ENCODE measurements at regions not wholly inside any gene's neighbourhood (a gene's known extent, or its start where the extent isn't known, plus 50 kb on each side); places are given as distances from the start of the nearest gene placed in this dataset.

DNA sequence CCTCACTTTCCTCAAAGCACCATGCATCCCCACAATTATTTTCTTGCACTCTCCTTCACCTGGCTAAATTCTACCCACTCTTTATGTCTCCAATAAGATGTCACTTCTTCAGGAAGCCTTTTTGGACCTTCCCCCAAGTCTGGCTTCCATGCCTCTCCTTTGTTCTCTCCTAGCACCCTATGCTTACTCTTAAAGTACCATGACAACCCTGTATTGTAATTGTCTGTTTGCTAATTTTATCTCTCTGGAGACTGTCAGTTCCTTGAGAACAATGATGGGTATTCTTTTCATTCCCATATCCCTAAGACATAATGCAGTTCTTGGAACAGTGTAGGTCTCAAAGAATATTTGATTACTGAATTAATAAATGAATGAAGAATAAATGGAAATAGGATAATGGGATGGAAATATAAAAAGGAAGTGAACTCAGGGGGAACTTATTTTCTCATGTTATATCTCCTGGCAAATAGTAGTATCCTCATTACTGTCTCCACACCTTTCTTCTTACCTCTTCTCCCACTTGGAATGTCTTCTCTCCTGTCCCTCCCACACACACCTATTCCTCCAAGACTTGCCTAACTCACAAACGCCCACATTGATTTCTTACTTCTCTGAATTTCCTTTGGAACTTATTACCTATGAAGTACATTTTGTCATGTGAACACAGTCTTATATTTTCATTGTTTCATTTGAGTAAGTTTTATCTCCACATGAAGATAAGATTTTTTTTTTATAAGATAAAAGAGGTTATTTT lies 499.1 kb downstream of the NFIB start:
- H2AFZ ChIP-seq (ENCODE audit: low read depth, low read length), result no peak overlapping the region
- in situ Hi-C loops (cut with MboI) (no loop called here), intact Hi-C loops (cut with micrococcal nuclease) (no loop called here)
- no peaks in the 10 kb centered on the region for H3K9me1 ChIP-seq (ENCODE audit: control insufficient read depth, insufficient read depth, low read length)
- no peak for FAIRE-seq
- H3K9me3 ChIP-seq (replicated peaks; ENCODE audit: control insufficient read depth, insufficient read depth, low read depth, low read length), result no peaks in the 10 kb centered on the region
- DNase-seq (ENCODE audit: extremely low read depth in 1 of 4, low spot score in 3 of 4), result no peak
- no TSS peak for BruUV-seq (replicated peaks)
- H3K27me3 ChIP-seq (ENCODE audit: control insufficient read depth in 2 of 2, insufficient read depth in 2 of 2, low read length in 2 of 2), result no peaks in the 10 kb centered on the region
- POLR2A ChIA-PET, result no interaction called here
- CTCF ChIA-PET (ENCODE audit: low intra/inter-chr PET ratio), result no interaction called here
- H3K36me3 ChIP-seq (ENCODE audit: control insufficient read depth, insufficient read depth, low read length), result no peaks in the 10 kb centered on the region
- no peak overlapping the region for H3K27ac ChIP-seq (ENCODE audit: extremely low read depth, low read depth, low read length)
- 0% methylated on average over 1 of the region's 1 CpG for WGBS (ENCODE audit: insufficient coverage, low coverage, missing lambda C conversion rate)
- no peaks in the 10 kb centered on the region for H3K4me1 ChIP-seq (replicated peaks in 1 of 2; ENCODE audit: control insufficient read depth in 2 of 2, insufficient read depth in 2 of 2, low read length in 2 of 2)
- no peak overlapping the region for H3K4me3 ChIP-seq
- no peak for ATAC-seq
- H3K9ac ChIP-seq (ENCODE audit: insufficient read depth in 1 of 2, low read depth in 2 of 2, low read length in 2 of 2), result no peak overlapping the region
- no peak overlapping the region for H3K4me2 ChIP-seq (ENCODE audit: insufficient read depth, low read length)
- no peaks in the 10 kb centered on the region for H4K20me1 ChIP-seq (replicated peaks; ENCODE audit: control insufficient read depth, insufficient read depth, low read length)
- H3K79me2 ChIP-seq (ENCODE audit: control insufficient read depth, insufficient read depth, low read length), result no peaks in the 10 kb centered on the region
- no peak for TF ChIP-seq ZNF589 (CRISPR knock-in tag; IDR thresholded peaks at IDR 0.05; ENCODE audit: low read depth)
- no peak for TF ChIP-seq CBX3 (IDR thresholded peaks at IDR 0.05; ENCODE audit: borderline replicate concordance in 1 of 2, low read length in 2 of 2)
- TF ChIP-seq SMARCC2 (IDR thresholded peaks at IDR 0.05; ENCODE audit: low read depth), result no peak
- TF ChIP-seq, protein P1, sequence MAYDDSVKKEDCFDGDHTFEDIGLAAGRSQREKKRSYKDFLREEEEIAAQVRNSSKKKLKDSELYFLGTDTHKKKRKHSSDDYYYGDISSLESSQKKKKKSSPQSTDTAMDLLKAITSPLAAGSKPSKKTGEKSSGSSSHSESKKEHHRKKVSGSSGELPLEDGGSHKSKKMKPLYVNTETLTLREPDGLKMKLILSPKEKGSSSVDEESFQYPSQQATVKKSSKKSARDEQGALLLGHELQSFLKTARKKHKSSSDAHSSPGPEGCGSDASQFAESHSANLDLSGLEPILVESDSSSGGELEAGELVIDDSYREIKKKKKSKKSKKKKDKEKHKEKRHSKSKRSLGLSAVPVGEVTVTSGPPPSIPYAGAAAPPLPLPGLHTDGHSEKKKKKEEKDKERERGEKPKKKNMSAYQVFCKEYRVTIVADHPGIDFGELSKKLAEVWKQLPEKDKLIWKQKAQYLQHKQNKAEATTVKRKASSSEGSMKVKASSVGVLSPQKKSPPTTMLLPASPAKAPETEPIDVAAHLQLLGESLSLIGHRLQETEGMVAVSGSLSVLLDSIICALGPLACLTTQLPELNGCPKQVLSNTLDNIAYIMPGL (CRISPR knock-in tag; IDR thresholded peaks at IDR 0.05), result no peak
- TF ChIP-seq, protein P2, sequence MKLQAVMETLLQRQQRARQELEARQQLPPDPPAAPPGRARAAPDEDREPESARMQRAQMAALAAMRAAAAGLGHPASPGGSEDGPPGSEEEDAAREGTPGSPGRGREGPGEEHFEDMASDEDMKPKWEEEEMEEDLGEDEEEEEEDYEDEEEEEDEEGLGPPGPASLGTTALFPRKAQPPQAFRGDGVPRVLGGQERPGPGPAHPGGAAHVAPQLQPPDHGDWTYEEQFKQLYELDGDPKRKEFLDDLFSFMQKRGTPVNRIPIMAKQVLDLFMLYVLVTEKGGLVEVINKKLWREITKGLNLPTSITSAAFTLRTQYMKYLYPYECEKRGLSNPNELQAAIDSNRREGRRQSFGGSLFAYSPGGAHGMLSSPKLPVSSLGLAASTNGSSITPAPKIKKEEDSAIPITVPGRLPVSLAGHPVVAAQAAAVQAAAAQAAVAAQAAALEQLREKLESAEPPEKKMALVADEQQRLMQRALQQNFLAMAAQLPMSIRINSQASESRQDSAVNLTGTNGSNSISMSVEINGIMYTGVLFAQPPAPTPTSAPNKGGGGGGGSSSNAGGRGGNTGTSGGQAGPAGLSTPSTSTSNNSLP (IDR thresholded peaks at IDR 0.05; ENCODE audit: borderline replicate concordance, low read depth, low read length), result no peak
- TF ChIP-seq TCF3 (CRISPR knock-in tag; IDR thresholded peaks at IDR 0.05), result no peak
- TF ChIP-seq ZNF217 (CRISPR knock-in tag; IDR thresholded peaks at IDR 0.05), result no peak
- TF ChIP-seq ZNF143 (CRISPR knock-in tag; IDR thresholded peaks at IDR 0.05), result no peak
- TF ChIP-seq ZNF274 (IDR thresholded peaks at IDR 0.05; ENCODE audit: borderline replicate concordance, low read depth, low read length), result no peak
- no peak for TF ChIP-seq NR4A1 (CRISPR knock-in tag; IDR thresholded peaks at IDR 0.05)
- TF ChIP-seq NR4A1 (tag; IDR thresholded peaks at IDR 0.05), result no peak
- TF ChIP-seq, protein P3, sequence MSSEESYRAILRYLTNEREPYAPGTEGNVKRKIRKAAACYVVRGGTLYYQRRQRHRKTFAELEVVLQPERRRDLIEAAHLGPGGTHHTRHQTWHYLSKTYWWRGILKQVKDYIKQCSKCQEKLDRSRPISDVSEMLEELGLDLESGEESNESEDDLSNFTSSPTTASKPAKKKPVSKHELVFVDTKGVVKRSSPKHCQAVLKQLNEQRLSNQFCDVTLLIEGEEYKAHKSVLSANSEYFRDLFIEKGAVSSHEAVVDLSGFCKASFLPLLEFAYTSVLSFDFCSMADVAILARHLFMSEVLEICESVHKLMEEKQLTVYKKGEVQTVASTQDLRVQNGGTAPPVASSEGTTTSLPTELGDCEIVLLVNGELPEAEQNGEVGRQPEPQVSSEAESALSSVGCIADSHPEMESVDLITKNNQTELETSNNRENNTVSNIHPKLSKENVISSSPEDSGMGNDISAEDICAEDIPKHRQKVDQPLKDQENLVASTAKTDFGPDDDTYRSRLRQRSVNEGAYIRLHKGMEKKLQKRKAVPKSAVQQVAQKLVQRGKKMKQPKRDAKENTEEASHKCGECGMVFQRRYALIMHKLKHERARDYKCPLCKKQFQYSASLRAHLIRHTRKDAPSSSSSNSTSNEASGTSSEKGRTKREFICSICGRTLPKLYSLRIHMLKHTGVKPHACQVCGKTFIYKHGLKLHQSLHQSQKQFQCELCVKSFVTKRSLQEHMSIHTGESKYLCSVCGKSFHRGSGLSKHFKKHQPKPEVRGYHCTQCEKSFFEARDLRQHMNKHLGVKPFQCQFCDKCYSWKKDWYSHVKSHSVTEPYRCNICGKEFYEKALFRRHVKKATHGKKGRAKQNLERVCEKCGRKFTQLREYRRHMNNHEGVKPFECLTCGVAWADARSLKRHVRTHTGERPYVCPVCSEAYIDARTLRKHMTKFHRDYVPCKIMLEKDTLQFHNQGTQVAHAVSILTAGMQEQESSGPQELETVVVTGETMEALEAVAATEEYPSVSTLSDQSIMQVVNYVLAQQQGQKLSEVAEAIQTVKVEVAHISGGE (CRISPR knock-in tag; IDR thresholded peaks at IDR 0.05), result no peak
- TF ChIP-seq MAFG (tag; conservative IDR thresholded peaks at IDR 0.05), result no peak

Data from K562 (cell line).